H1 (cell line): ENCODE measurements at regions not wholly inside any gene's neighbourhood (a gene's known extent, or its start where the extent isn't known, plus 50 kb on each side); places are given as distances from the start of the nearest gene placed in this dataset.

Source experiments
- BACH1 ChIP-seq: IDR thresholded peaks from 2 replicates; pipeline ENCODE4 v1.6.1; 2012; ENCODE audit warnings: low read length, improper control_type of control experiment
- CHD1 ChIP-seq: IDR thresholded peaks from 2 replicates; pipeline ENCODE4 v1.6.1; 2012; ENCODE audit warnings: low read depth, low read length, improper control_type of control experiment
- EGR1 ChIP-seq: IDR thresholded peaks from 2 replicates; pipeline ENCODE4 v1.6.1; 2011; ENCODE audit warnings: low read depth, low read length, borderline replicate concordance
- FOSL1 ChIP-seq: IDR thresholded peaks from 2 replicates; pipeline ENCODE4 v1.6.1; 2011; ENCODE audit warnings: mild to moderate bottlenecking, low read depth, low read length, moderate library complexity; ENCODE audit not compliant: insufficient read depth
- RBBP5 ChIP-seq: IDR thresholded peaks from 2 replicates; pipeline ENCODE4 v1.7.1; 2012; ENCODE audit warnings: low read depth, mild to moderate bottlenecking, inconsistent platforms, low read length, moderate library complexity, borderline replicate concordance
- SAP30 ChIP-seq: fragments of 300-600 bp; sonication (generic); IDR thresholded peaks from 2 replicates; pipeline ENCODE4 v1.7.1; 2012; ENCODE audit warnings: low read length, moderate library complexity, mild to moderate bottlenecking, inconsistent platforms; ENCODE audit not compliant: insufficient read depth, insufficient replicate concordance
- SUZ12 ChIP-seq: fragments of 200-600 bp; sonication (generic); IDR thresholded peaks from 2 replicates; pipeline ENCODE4 v1.6.1; 2012; ENCODE audit warnings: mild to moderate bottlenecking, inconsistent platforms, low read length, moderate library complexity, mixed read lengths

- TF ChIP-seq SAP30 (no peak), FOSL1 (no peak), BACH1 (no peak), CHD1 (no peak), EGR1 (no peak), RBBP5 (no peak), SUZ12 (no peak)
These were observed 132.7 kb downstream of the PJA1 start (continued) for GRCh38 chrX:69032601-69033000.
